ENCODE measurements at regions not wholly inside any gene's neighbourhood (a gene's known extent, or its start where the extent isn't known, plus 50 kb on each side); places are given as distances from the start of the nearest gene placed in this dataset.

DNA sequence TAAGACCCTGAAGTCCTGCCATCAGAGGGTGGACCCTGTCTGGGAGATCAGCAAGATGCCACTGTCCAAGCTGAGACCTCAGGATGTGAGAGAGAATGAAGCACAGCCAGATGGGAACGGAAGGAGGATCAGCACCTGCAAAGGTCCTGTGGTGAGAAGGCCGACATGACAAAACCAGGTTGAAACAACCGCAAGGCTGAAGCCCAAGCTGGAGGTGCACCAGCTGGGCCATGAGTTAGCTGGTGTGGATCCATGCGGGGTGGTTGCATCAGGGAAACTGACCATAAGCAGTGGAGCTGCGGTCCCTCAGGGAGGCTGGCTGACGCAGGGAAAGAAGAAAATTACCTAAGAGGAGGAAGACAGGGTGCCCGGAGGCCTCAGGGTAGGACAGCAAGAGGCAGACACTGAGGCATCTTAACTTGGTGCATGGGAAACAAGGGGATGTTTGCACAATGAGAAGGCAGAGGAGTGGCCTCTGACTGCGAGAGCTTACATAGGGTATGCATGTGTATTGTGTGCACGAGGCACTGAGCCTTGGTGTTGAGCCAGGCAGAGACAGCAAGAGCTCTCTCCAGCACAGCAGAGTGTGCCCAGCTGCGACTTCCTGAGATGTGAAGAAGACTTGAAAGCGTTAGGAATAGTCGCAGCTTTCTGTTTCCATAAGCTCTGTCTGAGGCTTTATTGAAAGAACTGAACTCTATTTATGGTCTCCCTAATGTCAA is 497.7 kb downstream of the OCA2 start:
- Histone ChIP-seq H3K4me3 (no peak overlapping the region), H3K27ac (no peak overlapping the region), H3K27me3 (no peaks in the 10 kb centered on the region), H3K9me3 (no peaks in the 10 kb centered on the region), H3K4me1 (ENCODE audit: insufficient read depth) (no peaks in the 10 kb centered on the region), H3K36me3 (no peaks in the 10 kb centered on the region)
- WGBS, 3 donors, result 58 to 60% (median 59%) methylated on average over 12 of the region's 12 CpGs
- intact Hi-C loops (cut with DNase I), result no loop called here
- no peak for TF ChIP-seq POLR2A (IDR thresholded peaks at IDR 0.05)
- TF ChIP-seq, protein P1, sequence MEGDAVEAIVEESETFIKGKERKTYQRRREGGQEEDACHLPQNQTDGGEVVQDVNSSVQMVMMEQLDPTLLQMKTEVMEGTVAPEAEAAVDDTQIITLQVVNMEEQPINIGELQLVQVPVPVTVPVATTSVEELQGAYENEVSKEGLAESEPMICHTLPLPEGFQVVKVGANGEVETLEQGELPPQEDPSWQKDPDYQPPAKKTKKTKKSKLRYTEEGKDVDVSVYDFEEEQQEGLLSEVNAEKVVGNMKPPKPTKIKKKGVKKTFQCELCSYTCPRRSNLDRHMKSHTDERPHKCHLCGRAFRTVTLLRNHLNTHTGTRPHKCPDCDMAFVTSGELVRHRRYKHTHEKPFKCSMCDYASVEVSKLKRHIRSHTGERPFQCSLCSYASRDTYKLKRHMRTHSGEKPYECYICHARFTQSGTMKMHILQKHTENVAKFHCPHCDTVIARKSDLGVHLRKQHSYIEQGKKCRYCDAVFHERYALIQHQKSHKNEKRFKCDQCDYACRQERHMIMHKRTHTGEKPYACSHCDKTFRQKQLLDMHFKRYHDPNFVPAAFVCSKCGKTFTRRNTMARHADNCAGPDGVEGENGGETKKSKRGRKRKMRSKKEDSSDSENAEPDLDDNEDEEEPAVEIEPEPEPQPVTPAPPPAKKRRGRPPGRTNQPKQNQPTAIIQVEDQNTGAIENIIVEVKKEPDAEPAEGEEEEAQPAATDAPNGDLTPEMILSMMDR (IDR thresholded peaks at IDR 0.05), result no peak
- no peak for TF ChIP-seq EP300 (IDR thresholded peaks at IDR 0.05)
- no peak for DNase-seq

DNA sequence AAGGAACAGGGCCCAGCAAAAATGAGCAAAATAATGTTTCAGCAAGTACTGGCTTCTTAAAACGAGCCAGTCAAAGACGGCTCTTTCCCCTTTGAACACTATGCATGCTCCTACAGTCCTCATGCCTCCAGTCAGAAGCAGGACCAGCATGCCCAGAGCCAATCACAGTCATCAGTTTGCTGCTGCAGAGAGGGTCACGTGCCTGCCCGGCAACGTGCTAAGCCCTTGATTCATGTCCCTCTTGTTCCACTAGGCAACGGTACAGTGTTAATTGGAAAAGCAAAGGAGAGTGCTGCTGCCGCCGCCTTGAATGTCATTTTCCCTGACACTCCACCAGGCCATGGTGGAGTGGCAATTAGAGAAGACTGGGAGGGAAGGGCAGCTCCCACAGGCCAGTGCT is 500.1 kb downstream of the OCA2 start:
- H3K4me1 ChIP-seq (ENCODE audit: insufficient read depth), result no peaks in the 10 kb centered on the region
- DNase-seq, result no peak
- H3K36me3 ChIP-seq, result no peaks in the 10 kb centered on the region
- H3K27ac ChIP-seq, result no peak overlapping the region
- no peak for TF ChIP-seq POLR2A (IDR thresholded peaks at IDR 0.05)
- TF ChIP-seq, protein P1 (IDR thresholded peaks at IDR 0.05), result no peak
- TF ChIP-seq EP300 (IDR thresholded peaks at IDR 0.05), result no peak
- 69 to 70% (median 70%) methylated on average over 8 of the region's 8 CpGs for WGBS, 3 donors
- intact Hi-C loops (cut with DNase I), result no loop called here
- H3K9me3 ChIP-seq, result no peaks in the 10 kb centered on the region
- no peak overlapping the region for H3K4me3 ChIP-seq
- H3K27me3 ChIP-seq, result no peaks in the 10 kb centered on the region

DNA sequence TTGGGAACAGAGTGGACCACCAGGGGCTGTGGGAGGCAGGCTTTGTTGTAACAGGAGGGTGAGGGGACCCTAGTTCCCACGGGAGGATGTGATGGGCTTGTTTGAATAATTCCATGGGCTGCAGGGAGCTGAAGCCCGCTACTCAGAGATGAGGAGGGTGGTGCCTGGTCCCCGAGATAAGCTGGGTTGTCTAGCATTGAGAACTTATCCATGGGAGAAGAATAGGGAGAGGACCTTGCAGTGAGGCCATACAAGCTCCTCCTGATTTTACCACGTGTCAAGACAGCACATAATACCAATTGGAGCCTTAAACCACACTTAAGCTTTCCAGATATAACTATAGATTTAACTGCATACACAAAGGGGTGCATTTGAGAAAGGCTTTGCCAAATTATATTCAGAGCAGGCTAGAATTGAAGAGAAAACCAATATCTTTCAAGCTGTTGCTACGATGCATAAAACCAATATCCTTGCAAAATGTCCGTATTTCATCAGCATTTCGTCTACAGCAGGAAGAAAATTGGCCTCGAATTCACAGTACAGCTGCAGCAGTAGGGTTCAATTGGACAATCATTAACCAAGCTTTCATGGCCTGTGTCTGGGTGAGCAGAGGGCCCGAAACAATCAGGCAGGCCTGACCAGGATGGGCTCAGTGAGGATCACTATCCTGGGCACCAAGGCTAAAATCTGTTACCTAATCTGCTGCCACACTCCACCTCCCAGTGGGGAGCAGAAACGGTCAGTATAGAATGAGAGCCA is 500.7 kb downstream of the OCA2 start:
- H3K27ac ChIP-seq, result no peak overlapping the region
- H3K27me3 ChIP-seq, result no peaks in the 10 kb centered on the region
- no peak for DNase-seq
- no peak overlapping the region for H3K4me3 ChIP-seq
- WGBS, 3 donors, result 74 to 77% (median 76%) methylated on average over 10 of the region's 10 CpGs
- no peaks in the 10 kb centered on the region for H3K4me1 ChIP-seq (ENCODE audit: insufficient read depth)
- no peaks in the 10 kb centered on the region for H3K9me3 ChIP-seq
- TF ChIP-seq, protein P1 (IDR thresholded peaks at IDR 0.05), result no peak
- no peak for TF ChIP-seq POLR2A (IDR thresholded peaks at IDR 0.05)
- no peak for TF ChIP-seq EP300 (IDR thresholded peaks at IDR 0.05)
- H3K36me3 ChIP-seq, result no peaks in the 10 kb centered on the region
- intact Hi-C loops (cut with DNase I), result no loop called here

DNA sequence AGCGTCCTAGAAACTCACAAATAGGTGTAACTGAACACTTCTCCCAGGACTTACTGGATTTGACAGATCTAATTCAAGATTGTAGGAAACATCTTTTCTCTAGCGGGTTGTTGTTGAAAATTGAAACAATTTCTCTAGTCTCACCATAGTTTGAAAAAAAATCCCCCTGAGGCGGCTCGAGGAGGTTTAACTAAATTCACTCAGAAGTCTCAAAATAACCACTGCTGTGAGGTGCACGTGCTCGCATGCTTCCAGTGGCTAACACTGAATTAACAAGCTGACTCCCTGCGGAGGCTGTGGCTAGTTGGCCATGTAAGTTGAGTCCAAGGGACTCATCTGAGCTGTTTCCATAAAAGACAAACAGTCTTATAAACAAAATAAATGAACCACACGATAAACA is 503.9 kb downstream of the OCA2 start:
- no peaks in the 10 kb centered on the region for H3K9me3 ChIP-seq
- no peak for DNase-seq
- H3K4me1 ChIP-seq (ENCODE audit: insufficient read depth), result no peaks in the 10 kb centered on the region
- H3K4me3 ChIP-seq, result no peak overlapping the region
- intact Hi-C loops (cut with DNase I), result no loop called here
- TF ChIP-seq, protein P1 (IDR thresholded peaks at IDR 0.05), result no peak
- TF ChIP-seq EP300 (IDR thresholded peaks at IDR 0.05) (no peak), POLR2A (IDR thresholded peaks at IDR 0.05) (no peak)
- H3K27ac ChIP-seq, result no peak overlapping the region
- H3K36me3 ChIP-seq, result no peaks in the 10 kb centered on the region
- no peaks in the 10 kb centered on the region for H3K27me3 ChIP-seq
- WGBS, 3 donors, result 74 to 78% (median 75%) methylated on average over 8 of the region's 8 CpGs

All from ovary (tissue), 7 donors.